AG09309 (cell line): ENCODE measurements at regions not wholly inside any gene's neighbourhood (a gene's known extent, or its start where the extent isn't known, plus 50 kb on each side); places are given as distances from the start of the nearest gene placed in this dataset.

Experiments
- DNase-seq: peaks from one replicate; pipeline ENCODE4 v3.0.0-alpha.2; 2010; ENCODE audit warnings: low read depth
- H3K4me3 ChIP-seq: 2 replicates; pipeline ENCODE4 v1.5.1; 2011; ENCODE audit warnings: mild to moderate bottlenecking, low read depth, low read length, moderate library complexity; ENCODE audit not compliant: control insufficient read depth
- TF ChIP-seq, protein P1 (sequence below): IDR thresholded peaks from 2 replicates; pipeline ENCODE4 v1.5.1; 2011; ENCODE audit warnings: mild to moderate bottlenecking, low read depth, low read length, inconsistent platforms; ENCODE audit not compliant: insufficient read depth, control insufficient read depth; ENCODE audit errors: missing control alignments

DNA sequence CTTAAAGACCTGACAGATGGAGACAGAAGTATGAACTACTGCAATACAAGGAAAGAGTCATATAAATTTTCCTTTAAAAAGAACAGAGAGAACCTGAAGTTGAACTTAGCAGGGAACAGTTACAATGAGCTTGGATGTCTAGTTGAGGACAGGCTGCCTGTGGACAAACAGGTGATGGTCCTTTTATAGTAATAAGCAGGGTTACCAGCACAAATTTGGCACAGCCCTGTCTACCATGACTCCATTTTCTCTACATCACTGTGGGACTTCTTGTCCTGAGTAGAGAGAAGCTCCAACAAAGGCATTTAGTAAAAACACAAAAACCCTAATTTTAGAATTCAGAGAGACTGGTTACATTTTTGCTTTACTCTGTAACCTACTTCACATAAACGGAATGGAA lies 448.1 kb downstream of the PLCL1 start:
- TF ChIP-seq, protein P1, sequence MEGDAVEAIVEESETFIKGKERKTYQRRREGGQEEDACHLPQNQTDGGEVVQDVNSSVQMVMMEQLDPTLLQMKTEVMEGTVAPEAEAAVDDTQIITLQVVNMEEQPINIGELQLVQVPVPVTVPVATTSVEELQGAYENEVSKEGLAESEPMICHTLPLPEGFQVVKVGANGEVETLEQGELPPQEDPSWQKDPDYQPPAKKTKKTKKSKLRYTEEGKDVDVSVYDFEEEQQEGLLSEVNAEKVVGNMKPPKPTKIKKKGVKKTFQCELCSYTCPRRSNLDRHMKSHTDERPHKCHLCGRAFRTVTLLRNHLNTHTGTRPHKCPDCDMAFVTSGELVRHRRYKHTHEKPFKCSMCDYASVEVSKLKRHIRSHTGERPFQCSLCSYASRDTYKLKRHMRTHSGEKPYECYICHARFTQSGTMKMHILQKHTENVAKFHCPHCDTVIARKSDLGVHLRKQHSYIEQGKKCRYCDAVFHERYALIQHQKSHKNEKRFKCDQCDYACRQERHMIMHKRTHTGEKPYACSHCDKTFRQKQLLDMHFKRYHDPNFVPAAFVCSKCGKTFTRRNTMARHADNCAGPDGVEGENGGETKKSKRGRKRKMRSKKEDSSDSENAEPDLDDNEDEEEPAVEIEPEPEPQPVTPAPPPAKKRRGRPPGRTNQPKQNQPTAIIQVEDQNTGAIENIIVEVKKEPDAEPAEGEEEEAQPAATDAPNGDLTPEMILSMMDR: no peak
- DNase-seq: no peak
- H3K4me3 ChIP-seq: no peak overlapping the region

DNA sequence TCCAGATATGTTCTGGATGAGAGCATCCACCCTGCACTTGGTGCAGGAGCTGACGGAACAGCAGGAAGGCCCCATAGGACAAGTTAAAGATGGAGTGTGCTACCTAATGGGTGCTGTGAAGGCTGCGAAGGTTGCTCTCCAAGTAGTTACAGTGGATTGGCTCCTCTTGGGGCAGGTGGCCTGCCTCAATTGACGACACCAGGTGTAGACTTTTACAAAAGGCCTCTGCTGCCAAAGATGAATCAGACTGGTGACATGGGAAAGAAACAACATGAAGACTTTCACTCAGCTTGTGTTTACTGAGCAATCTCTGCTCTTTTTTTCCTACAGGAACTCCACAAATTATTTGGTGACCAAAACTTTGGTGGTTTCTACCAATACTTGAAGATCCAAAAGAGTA lies 437.7 kb downstream of the PLCL1 start:
- no peak overlapping the region for H3K4me3 ChIP-seq
- no peak for DNase-seq
- TF ChIP-seq, protein P1: no peak

DNA sequence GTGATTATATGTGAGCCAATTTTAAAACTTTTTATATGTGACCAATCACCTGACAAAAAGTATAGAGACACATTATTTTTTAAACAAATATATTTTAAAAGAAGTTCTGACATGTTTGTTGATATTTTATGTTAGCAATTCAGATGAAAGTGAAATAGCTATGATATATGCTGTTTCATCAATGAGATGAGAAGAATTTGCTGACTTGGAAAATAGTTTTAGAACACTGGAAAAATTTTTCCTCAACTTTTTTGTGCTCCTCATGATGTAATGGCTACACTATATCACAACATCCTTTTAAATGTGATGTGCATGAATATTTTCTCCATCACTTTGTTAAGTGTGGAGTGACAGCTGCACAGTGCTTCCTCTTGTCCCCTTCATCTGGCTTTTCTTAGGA lies 434.0 kb downstream of the PLCL1 start:
- no peak overlapping the region for H3K4me3 ChIP-seq
- TF ChIP-seq, protein P1: no peak
- no peak for DNase-seq

DNA sequence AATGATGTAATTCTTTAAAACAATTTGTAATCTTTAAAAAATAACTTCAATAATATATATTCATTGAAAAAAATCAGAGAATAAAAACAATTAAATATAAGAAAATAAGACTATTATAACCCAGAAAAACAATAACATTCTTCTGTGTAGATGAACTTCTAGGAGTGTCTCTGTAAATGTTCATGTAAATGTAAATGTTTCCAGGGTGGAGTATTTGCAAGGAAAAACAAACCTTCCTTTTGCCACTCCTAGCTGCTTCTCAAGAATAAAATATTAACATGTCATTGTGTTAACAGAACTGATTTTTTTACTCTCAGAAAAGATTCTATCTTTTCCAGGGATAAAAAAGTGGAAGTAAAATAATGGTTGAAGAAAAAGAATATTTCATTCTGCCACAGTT lies 431.9 kb downstream of the PLCL1 start:
- TF ChIP-seq, protein P1: no peak
- no peak for DNase-seq
- no peak overlapping the region for H3K4me3 ChIP-seq

DNA sequence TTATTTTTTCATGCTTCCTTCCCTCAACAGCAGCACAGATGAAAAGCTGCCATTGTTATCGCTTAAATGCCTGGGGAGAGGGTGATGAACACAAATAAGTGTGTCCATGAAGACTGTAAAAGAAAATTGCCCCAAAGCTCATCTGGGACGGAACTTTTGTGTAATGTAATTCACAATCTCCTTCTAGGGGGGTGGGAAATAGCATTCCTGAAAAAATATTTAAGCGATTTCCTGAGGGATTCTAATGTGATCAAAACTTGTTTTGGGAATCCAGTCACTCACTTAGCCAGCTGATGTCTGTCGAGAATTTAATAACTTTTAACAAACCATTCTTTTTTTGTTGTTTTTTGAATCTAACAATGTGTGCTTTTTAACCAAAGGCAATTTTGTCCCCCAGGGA lies 427.9 kb downstream of the PLCL1 start:
- H3K4me3 ChIP-seq: no peak overlapping the region
- no peak for DNase-seq
- TF ChIP-seq, protein P1: no peak

DNA sequence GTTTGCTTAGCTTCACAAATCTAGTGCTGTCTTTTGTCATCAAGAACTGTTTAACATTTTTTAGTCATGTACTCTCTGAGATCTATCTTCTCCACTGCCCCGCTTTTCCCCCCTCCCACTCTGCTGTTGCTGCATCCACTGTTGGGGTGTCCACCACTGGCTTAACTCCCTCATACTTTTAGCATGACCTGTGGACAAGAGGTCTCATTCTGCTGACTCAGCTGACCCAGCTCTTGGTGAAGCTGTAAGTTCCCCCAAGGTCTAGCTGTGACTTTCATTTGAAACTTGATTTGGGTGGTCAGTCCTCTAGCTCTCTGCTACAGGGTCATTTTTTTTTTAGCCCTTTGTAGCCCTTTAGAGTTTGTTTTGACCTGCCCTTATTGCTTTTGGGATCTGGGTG lies 427.2 kb downstream of the PLCL1 start:
- no peak for DNase-seq
- TF ChIP-seq, protein P1: no peak

DNA sequence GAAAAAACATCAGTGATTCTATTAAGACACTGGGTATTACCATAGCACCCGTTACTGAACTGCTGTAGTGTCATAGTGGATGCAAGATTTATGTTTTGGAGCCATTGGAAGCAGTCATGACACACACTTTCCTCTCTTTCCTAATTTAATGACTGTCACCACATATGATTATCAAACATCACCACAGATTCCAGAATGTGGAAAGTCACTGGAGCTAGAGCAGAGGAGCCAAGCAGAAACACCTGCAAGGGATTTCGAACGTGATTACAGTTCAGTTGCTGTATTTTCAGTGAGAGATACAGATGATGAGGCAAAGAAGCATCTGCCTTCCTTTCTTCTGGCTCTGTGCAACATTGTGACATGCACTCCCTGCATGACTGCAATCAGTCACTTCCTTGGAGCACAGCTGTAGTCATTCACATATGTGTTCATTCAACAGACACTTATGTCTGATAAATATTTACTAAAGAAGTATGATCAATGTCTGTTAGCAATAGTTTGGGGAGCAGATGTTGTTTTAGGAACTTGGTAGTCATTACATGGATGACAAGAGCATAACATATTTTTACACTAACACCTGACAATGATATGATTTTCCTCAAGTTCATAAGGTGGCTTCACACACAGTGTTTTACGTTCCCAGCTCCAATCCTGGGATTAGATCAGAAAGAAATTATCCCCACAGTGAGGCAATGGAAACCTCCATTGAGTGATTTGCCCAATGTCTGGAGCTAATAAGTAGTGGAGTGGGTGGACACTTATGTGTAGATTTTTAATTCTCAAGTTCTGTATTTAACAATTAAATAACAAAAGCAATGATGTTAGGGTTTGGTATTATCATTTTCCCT lies 416.6 kb downstream of the PLCL1 start:
- no peak overlapping the region for H3K4me3 ChIP-seq
- DNase-seq: no peak
- TF ChIP-seq, protein P1: no peak

More for the DNA sequence above, 427.2 kb downstream of the PLCL1 start:
- H3K4me3 ChIP-seq: no peak overlapping the region
